Kidney glomerular epithelial cell (primary cell): ENCODE measurements at regions not wholly inside any gene's neighbourhood (a gene's known extent, or its start where the extent isn't known, plus 50 kb on each side); places are given as distances from the start of the nearest gene placed in this dataset.
"Not testable (repeated sequence)": the region's sequence is repeated elsewhere in the genome, so short reads cannot be mapped to it uniquely, and the experiment has no call there.

Source experiments
- DNase-seq: peaks from one replicate; lab custom pipeline; 2025; lab: John Stamatoyannopoulos, UW

- DNase-seq, result peak; percentile 11
Measured at GRCh38 chr16:85275533-85276249, 163.4 kb upstream of the CIBAR2 start.

GRCh38 chr16:85276258-85276657 is 164.0 kb upstream of the CIBAR2 start:
- DNase-seq, result no peak

- no peak for DNase-seq
Measured at GRCh38 chr16:85276721-85277120, 164.4 kb upstream of the CIBAR2 start.

- no peak for DNase-seq
Measured at GRCh38 chr16:85278839-85279238, 166.6 kb upstream of the CIBAR2 start.

GRCh38 chr16:85279402-85279801 is 167.1 kb upstream of the CIBAR2 start:
- no peak for DNase-seq

GRCh38 chr16:85279825-85280545 is 167.7 kb upstream of the CIBAR2 start:
- no peak for DNase-seq

- no peak for DNase-seq
Measured at GRCh38 chr16:85281181-85281580, 168.9 kb upstream of the CIBAR2 start.

GRCh38 chr16:85282842-85283241 is 170.6 kb upstream of the CIBAR2 start:
- DNase-seq, result no peak

GRCh38 chr16:85283305-85284050 is 171.2 kb upstream of the CIBAR2 start:
- no peak for DNase-seq

- no peak for DNase-seq
Measured at GRCh38 chr16:85284141-85284817, 172.0 kb upstream of the CIBAR2 start.

GRCh38 chr16:85285681-85286065 is 173.4 kb upstream of the CIBAR2 start:
- no peak for DNase-seq

GRCh38 chr16:85286066-85286831 is 174.0 kb upstream of the CIBAR2 start:
- DNase-seq, result no peak

- no peak for DNase-seq
Measured at GRCh38 chr16:85286951-85287814, 174.9 kb upstream of the CIBAR2 start.

- not testable (repeated sequence) for DNase-seq
Measured at GRCh38 chr16:85287815-85288109, 175.5 kb upstream of the CIBAR2 start.

- DNase-seq, result no peak
Measured at GRCh38 chr16:85288341-85288868, 176.1 kb upstream of the CIBAR2 start.

GRCh38 chr16:85288869-85289660 is 176.8 kb upstream of the CIBAR2 start:
- no peak for DNase-seq

GRCh38 chr16:85289760-85290625 is 177.7 kb upstream of the CIBAR2 start:
- no peak for DNase-seq

- no peak for DNase-seq
Measured at GRCh38 chr16:85290626-85291301, 178.5 kb upstream of the CIBAR2 start.
